G401 (cell line): ENCODE measurements at regions not wholly inside any gene's neighbourhood (a gene's known extent, or its start where the extent isn't known, plus 50 kb on each side); places are given as distances from the start of the nearest gene placed in this dataset.

Experiments used
- DNase-seq: peaks from one replicate; pipeline ENCODE4 v3.0.0-alpha.2; 2015; ENCODE audit warnings: low spot score
- in situ Hi-C: cut with HindIII; loops from 2 replicates; pipeline ENCODE4 v1.10.0; 2016; ENCODE audit warnings: low sequenced_read_pairs, mixed read lengths

GRCh38 chr10:125373546-125373945, 213.2 kb upstream of the CTBP2 start:
- no peak for DNase-seq
- in situ Hi-C loops: no loop called here

- peak; percentile 3 for DNase-seq
- in situ Hi-C loops: no loop called here
Observed at GRCh38 chr10:125370578-125370977, 210.2 kb upstream of the CTBP2 start.

GRCh38 chr10:125369382-125370326, 209.3 kb upstream of the CTBP2 start:
- no peak for DNase-seq
- in situ Hi-C loops: no loop called here

GRCh38 chr10:125368146-125368545, 207.8 kb upstream of the CTBP2 start:
- DNase-seq: no peak
- in situ Hi-C loops: no loop called here

- no peak for DNase-seq
- in situ Hi-C loops: no loop called here
Observed at GRCh38 chr10:125363791-125364190, 203.4 kb upstream of the CTBP2 start.

- in situ Hi-C loops: no loop called here
- DNase-seq: no peak
Observed at GRCh38 chr10:125362950-125363349, 202.6 kb upstream of the CTBP2 start.

- in situ Hi-C loops: no loop called here
Observed at GRCh38 chr10:125359401-125359800, 199.0 kb upstream of the CTBP2 start.

GRCh38 chr10:125355657-125356056, 195.3 kb upstream of the CTBP2 start:
- DNase-seq: no peak
- in situ Hi-C loops: no loop called here

More at GRCh38 chr10:125359401-125359800, 199.0 kb upstream of the CTBP2 start:
- no peak for DNase-seq

- in situ Hi-C loops: no loop called here
- no peak for DNase-seq
Observed at GRCh38 chr10:125350519-125350918, 190.2 kb upstream of the CTBP2 start.

- DNase-seq: no peak
- in situ Hi-C loops: no loop called here
Observed at GRCh38 chr10:125348536-125348935, 188.2 kb upstream of the CTBP2 start.

- DNase-seq: peak; percentile 70
- in situ Hi-C loops: no loop called here
Observed at GRCh38 chr10:125344573-125345171, 184.3 kb upstream of the CTBP2 start.

GRCh38 chr10:125343983-125344382, 183.6 kb upstream of the CTBP2 start:
- in situ Hi-C loops: no loop called here
- DNase-seq: peak; percentile 2

GRCh38 chr10:125343118-125343925, 183.0 kb upstream of the CTBP2 start:
- in situ Hi-C loops: no loop called here
- peak; percentile 25 for DNase-seq

- in situ Hi-C loops: no loop called here
- no peak for DNase-seq
Observed at GRCh38 chr10:125341611-125342010, 181.2 kb upstream of the CTBP2 start.

GRCh38 chr10:125340903-125341302, 180.5 kb upstream of the CTBP2 start:
- in situ Hi-C loops: no loop called here
- no peak for DNase-seq

- in situ Hi-C loops: no loop called here
- DNase-seq: no peak
Observed at GRCh38 chr10:125337510-125337909, 177.1 kb upstream of the CTBP2 start.

GRCh38 chr10:125334545-125334944, 174.2 kb upstream of the CTBP2 start:
- in situ Hi-C loops: no loop called here
- DNase-seq: peak; percentile 2

GRCh38 chr10:125333769-125334168, 173.4 kb upstream of the CTBP2 start:
- DNase-seq: peak; percentile 3
- in situ Hi-C loops: no loop called here

- in situ Hi-C loops: no loop called here
- DNase-seq: peak; percentile 2
Observed at GRCh38 chr10:125333209-125333591, 172.8 kb upstream of the CTBP2 start.
